ENCODE measurements at regions not wholly inside any gene's neighbourhood (a gene's known extent, or its start where the extent isn't known, plus 50 kb on each side); places are given as distances from the start of the nearest gene placed in this dataset.
"Not testable (repeated sequence)": the region's sequence is repeated elsewhere in the genome, so short reads cannot be mapped to it uniquely, and the experiment has no call there.

- H3K79me2 ChIP-seq (ENCODE audit: insufficient read depth, low read length); H3K9ac ChIP-seq (ENCODE audit: low read length); BruUV-seq (replicated peaks); H3K4me1 ChIP-seq (ENCODE audit: control insufficient read depth in 1 of 2, insufficient read depth in 2 of 2, low read length in 2 of 2); intact Hi-C loops (cut with micrococcal nuclease); H2AFZ ChIP-seq (ENCODE audit: low read depth, low read length, poor library complexity, severe bottlenecking); H3K27ac ChIP-seq (ENCODE audit: low read depth, low read length); H3K9me3 ChIP-seq (ENCODE audit: control insufficient read depth in 1 of 2, insufficient read depth in 1 of 2, low read depth in 1 of 2, low read length in 2 of 2); H3K36me3 ChIP-seq (ENCODE audit: control insufficient read depth in 1 of 2, insufficient read depth in 2 of 2, low read length in 2 of 2); RAD21 ChIA-PET (ENCODE audit: low non-redundant PET in 1 of 2, low total read pairs in 2 of 2, uncharacterized antibody in 2 of 2, unreplicated experiment in 2 of 2); DNase-seq (ENCODE audit: low read depth, low spot score); H3K4me3 ChIP-seq (replicated peaks in 1 of 2; ENCODE audit: low read depth in 1 of 2, low read length in 2 of 2); H3K4me2 ChIP-seq (ENCODE audit: low read length); H4K20me1 ChIP-seq (ENCODE audit: insufficient read depth); H3K27me3 ChIP-seq (ENCODE audit: insufficient read depth, low read length); ATAC-seq; POLR2A ChIA-PET; CTCF ChIA-PET; H3K9me2 ChIP-seq (ENCODE audit: insufficient read depth): not testable (repeated sequence)
These were observed 1173.6 kb upstream of the PCDH10 start for GRCh38 chr4:131975276-131976132.

DNA sequence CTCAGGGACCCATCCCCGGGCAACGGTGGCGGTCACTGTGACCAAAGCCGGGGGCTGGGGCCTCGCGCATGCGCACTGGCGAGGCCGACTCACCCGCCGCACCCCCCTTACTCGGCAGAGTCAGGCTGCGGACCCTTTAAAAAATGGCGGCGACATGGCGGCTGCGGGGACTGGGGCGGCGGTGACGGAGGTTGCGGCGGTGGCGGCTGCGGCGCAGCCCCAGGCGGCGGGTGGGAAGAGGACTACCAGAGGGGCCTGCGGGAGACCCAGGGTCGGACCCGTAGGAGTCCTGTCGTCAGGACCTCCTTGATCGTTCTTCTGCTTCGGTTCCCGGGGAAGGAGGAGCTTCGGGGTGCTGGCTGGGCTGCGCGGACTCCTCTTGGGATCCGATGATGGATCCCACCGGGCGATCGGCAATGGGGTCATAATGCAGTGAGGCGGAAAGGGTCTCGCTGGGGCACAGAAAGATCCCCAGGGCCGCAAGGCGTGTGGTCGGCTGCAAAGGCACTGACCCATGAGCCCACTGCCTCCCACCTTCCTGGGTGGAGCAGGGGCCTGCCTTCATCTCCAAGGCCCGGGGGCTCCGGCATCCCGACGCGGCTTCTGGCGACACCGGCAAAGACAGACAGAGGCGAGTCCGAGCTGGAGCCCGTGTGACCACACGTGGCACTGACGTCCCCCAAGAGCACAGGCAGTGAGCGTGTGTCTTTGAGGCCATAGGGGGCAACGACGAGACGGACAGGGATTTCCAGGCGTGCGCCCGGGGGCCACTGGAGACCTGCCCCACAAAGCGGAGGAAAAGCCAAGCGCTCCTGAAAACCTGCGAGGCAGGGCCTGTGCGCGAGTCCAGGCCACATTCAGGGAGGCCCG lies 1172.7 kb upstream of the PCDH10 start:
- H3K27ac ChIP-seq (ENCODE audit: low read depth, low read length); H3K9ac ChIP-seq (ENCODE audit: low read length); H3K9me2 ChIP-seq (ENCODE audit: insufficient read depth); H3K4me1 ChIP-seq (ENCODE audit: control insufficient read depth in 1 of 2, insufficient read depth in 2 of 2, low read length in 2 of 2); H3K27me3 ChIP-seq (ENCODE audit: insufficient read depth, low read length); H2AFZ ChIP-seq (ENCODE audit: low read depth, low read length, poor library complexity, severe bottlenecking); H3K79me2 ChIP-seq (ENCODE audit: insufficient read depth, low read length); H3K4me3 ChIP-seq (replicated peaks in 1 of 2; ENCODE audit: low read depth in 1 of 2, low read length in 2 of 2); H4K20me1 ChIP-seq (ENCODE audit: insufficient read depth); RAD21 ChIA-PET (ENCODE audit: low non-redundant PET in 1 of 2, low total read pairs in 2 of 2, uncharacterized antibody in 2 of 2, unreplicated experiment in 2 of 2); DNase-seq (ENCODE audit: low read depth, low spot score); BruUV-seq (replicated peaks); H3K4me2 ChIP-seq (ENCODE audit: low read length); intact Hi-C loops (cut with micrococcal nuclease); H3K9me3 ChIP-seq (ENCODE audit: control insufficient read depth in 1 of 2, insufficient read depth in 1 of 2, low read depth in 1 of 2, low read length in 2 of 2); POLR2A ChIA-PET; ATAC-seq; H3K36me3 ChIP-seq (ENCODE audit: control insufficient read depth in 1 of 2, insufficient read depth in 2 of 2, low read length in 2 of 2); CTCF ChIA-PET: not testable (repeated sequence)
